Endothelial cell of umbilical vein (primary cell): ENCODE measurements at regions not wholly inside any gene's neighbourhood (a gene's known extent, or its start where the extent isn't known, plus 50 kb on each side); places are given as distances from the start of the nearest gene placed in this dataset.

ENCODE experiments used
- BruUV-seq: library from RNA; stranded (reverse); fragments of 400-500 nt; replicated peaks from 2 replicates; lab custom pipeline; 2021; lab: Mats Ljungman, UMichigan
- CTCF ChIA-PET: fragments of 300-600, 350-600 bp; sonication (Branson Sonifier 250); formaldehyde crosslinking; loops from one replicate; lab custom pipeline; 2021; ENCODE audit warnings: antibody characterized with exemption, inconsistent platforms; lab: Charles Lee
- POLR2A ChIA-PET: fragments of 300-600, 350-600 bp; sonication (Branson Sonifier 250); formaldehyde crosslinking; loops from one replicate; lab custom pipeline; 2021; ENCODE audit warnings: antibody characterized with exemption, inconsistent platforms; lab: Charles Lee
- DNase-seq: peaks from one replicate; pipeline ENCODE4 v3.0.0-alpha.2; 2011; ENCODE audit warnings: low read depth, low spot score
- FAIRE-seq: peaks from 2 replicates; lab custom pipeline; 2011; peaks lifted over from hg19 to GRCh38; lab: Jason Lieb, UNC
- H2AFZ ChIP-seq: 2 replicates; pipeline ENCODE4 v1.6.0; 2012; ENCODE audit warnings: low read depth, low read length, control low read depth, inconsistent platforms
- H3K27ac ChIP-seq: 2 replicates; pipeline ENCODE4 v1.5.1; 2011; ENCODE audit warnings: low read depth, mild to moderate bottlenecking, control low read depth, low read length, moderate library complexity; ENCODE audit not compliant: insufficient read depth
- H3K27me3 ChIP-seq, 2 experiments: 2 replicates each; pipeline versions ENCODE4 v1.6.0 to v1.6.1; 2011; ENCODE audit warnings: low read length in 2 of 2, mixed read lengths in 1 of 2; ENCODE audit not compliant: control insufficient read depth in 2 of 2, insufficient read depth in 2 of 2
- H3K36me3 ChIP-seq, 2 experiments: 2 replicates in 1 of 2; 3 replicates in 1 of 2; pipeline ENCODE4 v1.5.1; 2011; ENCODE audit warnings: low read length in 2 of 2, mild to moderate bottlenecking in 1 of 2, moderate library complexity in 1 of 2; ENCODE audit not compliant: control insufficient read depth in 2 of 2, insufficient read depth in 2 of 2; ENCODE audit errors: extremely low read depth in 1 of 2
- H3K4me1 ChIP-seq: 3 replicates; pipeline ENCODE4 v1.5.1; 2011; ENCODE audit warnings: mild to moderate bottlenecking, low read length; ENCODE audit not compliant: control insufficient read depth, insufficient read depth; ENCODE audit errors: extremely low read depth
- H3K4me2 ChIP-seq: 2 replicates; pipeline ENCODE4 v1.6.1; 2011; ENCODE audit warnings: low read length, control low read depth, mixed read lengths; ENCODE audit not compliant: insufficient read depth
- H3K4me3 ChIP-seq, 3 experiments: fragments of 200-600 bp in 1 of 3; sonication (generic), shearing (Covaris generic) in 1 of 3; replicated peaks in 1 of 3; 2 replicates each; pipeline ENCODE4 v1.5.1; 2011 to 2016; ENCODE audit warnings: control low read depth in 3 of 3, low read length in 3 of 3, mild to moderate bottlenecking in 2 of 3, inconsistent platforms in 1 of 3, low read depth in 1 of 3, moderate library complexity in 1 of 3; ENCODE audit not compliant: insufficient read depth in 1 of 3
- H3K79me2 ChIP-seq: 2 replicates; pipeline ENCODE4 v1.6.0; 2012; ENCODE audit warnings: low read length, inconsistent platforms; ENCODE audit not compliant: control insufficient read depth, insufficient read depth
- H3K9ac ChIP-seq: replicated peaks from 2 replicates; pipeline ENCODE3; 2011; ENCODE audit warnings: low read length, control low read depth; ENCODE audit not compliant: insufficient read depth; ENCODE audit errors: extremely low read depth
- H3K9me1 ChIP-seq: replicated peaks from 3 replicates; pipeline ENCODE4 v1.6.0; 2011; ENCODE audit warnings: mild to moderate bottlenecking, low read length; ENCODE audit not compliant: control insufficient read depth, insufficient read depth; ENCODE audit errors: extremely low read depth
- H3K9me3 ChIP-seq: replicated peaks from 2 replicates; pipeline ENCODE4 v1.5.1; 2012; ENCODE audit warnings: low read length, inconsistent platforms; ENCODE audit not compliant: control insufficient read depth, insufficient read depth
- H4K20me1 ChIP-seq: replicated peaks from 2 replicates; pipeline ENCODE3; 2011; ENCODE audit warnings: mild to moderate bottlenecking, low read length; ENCODE audit not compliant: control insufficient read depth, insufficient read depth; ENCODE audit errors: extremely low read depth
- EZH2 ChIP-seq: IDR thresholded peaks from 2 replicates; pipeline ENCODE4 v1.6.1; 2012; ENCODE audit warnings: borderline replicate concordance, low read depth, mild to moderate bottlenecking, moderate library complexity, low read length, inconsistent platforms; ENCODE audit not compliant: severe bottlenecking
- FOS ChIP-seq: IDR thresholded peaks from 2 replicates; pipeline ENCODE4 v1.6.1; 2011; ENCODE audit warnings: mild to moderate bottlenecking, low read length, moderate library complexity, borderline replicate concordance; ENCODE audit not compliant: insufficient read depth
- GATA2 ChIP-seq: IDR thresholded peaks from 2 replicates; pipeline ENCODE4 v1.7.0; 2011; ENCODE audit warnings: low read depth, mild to moderate bottlenecking, moderate library complexity, mixed read lengths, low read length; ENCODE audit not compliant: insufficient read length, insufficient read depth
- JUN ChIP-seq: IDR thresholded peaks from 2 replicates; pipeline ENCODE4 v1.6.1; 2011; ENCODE audit warnings: borderline replicate concordance, low read depth; ENCODE audit not compliant: insufficient read length, insufficient read depth
- MYC ChIP-seq: IDR thresholded peaks from one replicate; pipeline ENCODE4 v1.6.1; 2011; ENCODE audit warnings: mild to moderate bottlenecking, low read depth, low read length
- POLR2A ChIP-seq: IDR thresholded peaks from 2 replicates; pipeline ENCODE4 v1.6.1; 2012; ENCODE audit warnings: low read depth, mild to moderate bottlenecking, control low read depth, low read length
- POLR2AphosphoS5 ChIP-seq: IDR thresholded peaks from 2 replicates; pipeline ENCODE4 v1.6.1; 2012; ENCODE audit warnings: low read depth, mild to moderate bottlenecking, control low read depth, low read length, moderate library complexity; ENCODE audit not compliant: insufficient read depth
- dilution Hi-C: fragments of 300-500 bp; cut with MboI; formaldehyde crosslinking; loops from one replicate; pipeline ENCODE4 v1.15.0; 2019; ENCODE audit warnings: low sequenced_read_pairs; ENCODE audit not compliant: extremely low pct_ligation_motif_present
- intact Hi-C: fragments of 100-400 bp; cut with micrococcal nuclease; formaldehyde crosslinking; loops from one replicate; pipeline ENCODE4 v1.10.0; 2022
- TF ChIP-seq, protein P1 (sequence below), 2 donors: IDR thresholded peaks; 1 replicate in 1 of 2; 2 replicates in 1 of 2; pipeline ENCODE4 v1.5.1; 2011; ENCODE audit warnings: low read length in 2 of 2, mild to moderate bottlenecking in 2 of 2, moderate library complexity in 2 of 2, control low read depth in 1 of 2, inconsistent platforms in 1 of 2, low read depth in 1 of 2; ENCODE audit not compliant: insufficient read depth in 1 of 2; ENCODE audit errors: extremely low read depth in 1 of 2
- TF ChIP-seq, protein P2 (sequence below): IDR thresholded peaks from 2 replicates; pipeline ENCODE4 v1.6.1; 2011; ENCODE audit not compliant: insufficient read depth, insufficient read length

DNA sequence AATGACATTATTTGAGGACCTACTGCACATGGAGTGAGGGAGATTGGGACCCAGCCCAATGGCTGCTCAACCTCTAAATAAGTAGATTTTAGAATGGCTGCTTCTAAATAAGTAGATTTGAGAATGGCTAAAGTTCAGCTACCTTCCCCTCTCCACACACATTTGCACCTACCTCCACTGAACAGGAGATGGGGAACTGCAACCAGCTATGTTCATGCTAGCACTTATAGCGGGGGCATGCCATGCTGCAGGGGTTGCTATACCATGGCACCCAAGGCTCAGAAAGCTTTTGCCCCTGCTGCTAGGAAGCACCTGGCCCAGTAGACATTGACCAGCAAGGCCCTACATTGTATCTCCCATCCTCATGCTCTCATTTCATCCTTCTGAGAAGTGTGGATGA lies 70.2 kb upstream of the MAOA start:
- no peak overlapping the region for H3K4me3 ChIP-seq
- TF ChIP-seq EZH2 (no peak), JUN (no peak), POLR2A (no peak), FOS (no peak), POLR2AphosphoS5 (no peak), GATA2 (no peak), MYC (no peak)
- TF ChIP-seq, protein P1, sequence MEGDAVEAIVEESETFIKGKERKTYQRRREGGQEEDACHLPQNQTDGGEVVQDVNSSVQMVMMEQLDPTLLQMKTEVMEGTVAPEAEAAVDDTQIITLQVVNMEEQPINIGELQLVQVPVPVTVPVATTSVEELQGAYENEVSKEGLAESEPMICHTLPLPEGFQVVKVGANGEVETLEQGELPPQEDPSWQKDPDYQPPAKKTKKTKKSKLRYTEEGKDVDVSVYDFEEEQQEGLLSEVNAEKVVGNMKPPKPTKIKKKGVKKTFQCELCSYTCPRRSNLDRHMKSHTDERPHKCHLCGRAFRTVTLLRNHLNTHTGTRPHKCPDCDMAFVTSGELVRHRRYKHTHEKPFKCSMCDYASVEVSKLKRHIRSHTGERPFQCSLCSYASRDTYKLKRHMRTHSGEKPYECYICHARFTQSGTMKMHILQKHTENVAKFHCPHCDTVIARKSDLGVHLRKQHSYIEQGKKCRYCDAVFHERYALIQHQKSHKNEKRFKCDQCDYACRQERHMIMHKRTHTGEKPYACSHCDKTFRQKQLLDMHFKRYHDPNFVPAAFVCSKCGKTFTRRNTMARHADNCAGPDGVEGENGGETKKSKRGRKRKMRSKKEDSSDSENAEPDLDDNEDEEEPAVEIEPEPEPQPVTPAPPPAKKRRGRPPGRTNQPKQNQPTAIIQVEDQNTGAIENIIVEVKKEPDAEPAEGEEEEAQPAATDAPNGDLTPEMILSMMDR (IDR thresholded peaks at IDR 0.05; ENCODE audit: extremely low read depth in 1 of 2, insufficient read depth in 1 of 2, low read depth in 1 of 2, low read length in 2 of 2) = no peak
- TF ChIP-seq, protein P2, sequence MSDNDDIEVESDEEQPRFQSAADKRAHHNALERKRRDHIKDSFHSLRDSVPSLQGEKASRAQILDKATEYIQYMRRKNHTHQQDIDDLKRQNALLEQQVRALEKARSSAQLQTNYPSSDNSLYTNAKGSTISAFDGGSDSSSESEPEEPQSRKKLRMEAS = no peak
- intact Hi-C loops (no loop called here), dilution Hi-C loops (no loop called here)
- ChIA-PET CTCF (interaction anchor here (1.1 kb wide), 1 partner anchor 164 kb away, joined by 4 read pairs; no protein-coding TSS in a partner anchor), POLR2A (no interaction called here)
- H3K27me3 ChIP-seq = no peaks in the 10 kb centered on the region
- BruUV-seq = no TSS peak
- H3K9ac ChIP-seq = no peak overlapping the region
- H4K20me1 ChIP-seq = no peaks in the 10 kb centered on the region
- H3K4me1 ChIP-seq = no peaks in the 10 kb centered on the region
- H3K9me3 ChIP-seq = no peaks in the 10 kb centered on the region
- no peaks in the 10 kb centered on the region for H3K9me1 ChIP-seq
- DNase-seq = no peak
- FAIRE-seq = no peak
- H3K79me2 ChIP-seq = no peaks in the 10 kb centered on the region
- no peak overlapping the region for H3K4me2 ChIP-seq
- H3K36me3 ChIP-seq = no peaks in the 10 kb centered on the region
- H2AFZ ChIP-seq = no peak overlapping the region
- H3K27ac ChIP-seq = no peak overlapping the region
